ENCODE measurements at regions not wholly inside any gene's neighbourhood (a gene's known extent, or its start where the extent isn't known, plus 50 kb on each side); places are given as distances from the start of the nearest gene placed in this dataset.

- no peak for TF ChIP-seq REST (IDR thresholded peaks at IDR 0.05; ENCODE audit: insufficient read depth in 1 of 2, low read depth in 2 of 2, low read length in 2 of 2)
- no peak for TF ChIP-seq POLR2AphosphoS5 (IDR thresholded peaks at IDR 0.05; ENCODE audit: low read depth, low read length)
- TF ChIP-seq TAF1 (IDR thresholded peaks at IDR 0.05; ENCODE audit: borderline replicate concordance, insufficient read depth, low read length), result no peak
- no peak for TF ChIP-seq SIN3A (IDR thresholded peaks at IDR 0.05; ENCODE audit: borderline replicate concordance, insufficient read depth, low read length)
- no peak for TF ChIP-seq FOXP2 (optimal IDR thresholded peaks at IDR 0.05; ENCODE audit: borderline replicate concordance, extremely low read depth, extremely low read length, insufficient read depth)
Measured at GRCh38 chr1:217273866-217274265, 357.0 kb downstream of the GPATCH2 start.

GRCh38 chr1:217272385-217272784 is 358.5 kb downstream of the GPATCH2 start:
- no peak for TF ChIP-seq POLR2AphosphoS5 (IDR thresholded peaks at IDR 0.05; ENCODE audit: low read depth, low read length)
- no peak for TF ChIP-seq REST (IDR thresholded peaks at IDR 0.05; ENCODE audit: insufficient read depth in 1 of 2, low read depth in 2 of 2, low read length in 2 of 2)
- TF ChIP-seq FOXP2 (optimal IDR thresholded peaks at IDR 0.05; ENCODE audit: borderline replicate concordance, extremely low read depth, extremely low read length, insufficient read depth), result no peak
- TF ChIP-seq SIN3A (IDR thresholded peaks at IDR 0.05; ENCODE audit: borderline replicate concordance, insufficient read depth, low read length), result no peak
- no peak for TF ChIP-seq TAF1 (IDR thresholded peaks at IDR 0.05; ENCODE audit: borderline replicate concordance, insufficient read depth, low read length)

- TF ChIP-seq REST (IDR thresholded peaks at IDR 0.05; ENCODE audit: insufficient read depth in 1 of 2, low read depth in 2 of 2, low read length in 2 of 2) (no peak), POLR2AphosphoS5 (IDR thresholded peaks at IDR 0.05; ENCODE audit: low read depth, low read length) (no peak), FOXP2 (optimal IDR thresholded peaks at IDR 0.05; ENCODE audit: borderline replicate concordance, extremely low read depth, extremely low read length, insufficient read depth) (no peak), SIN3A (IDR thresholded peaks at IDR 0.05; ENCODE audit: borderline replicate concordance, insufficient read depth, low read length) (no peak), TAF1 (IDR thresholded peaks at IDR 0.05; ENCODE audit: borderline replicate concordance, insufficient read depth, low read length) (no peak)
Measured at GRCh38 chr1:217270101-217270500, 360.8 kb downstream of the GPATCH2 start.

- TF ChIP-seq SIN3A (IDR thresholded peaks at IDR 0.05; ENCODE audit: borderline replicate concordance, insufficient read depth, low read length) (no peak), TAF1 (IDR thresholded peaks at IDR 0.05; ENCODE audit: borderline replicate concordance, insufficient read depth, low read length) (no peak), REST (IDR thresholded peaks at IDR 0.05; ENCODE audit: insufficient read depth in 1 of 2, low read depth in 2 of 2, low read length in 2 of 2) (no peak)
Measured at GRCh38 chr1:217268058-217268457, 362.8 kb downstream of the GPATCH2 start.

- TF ChIP-seq SIN3A (IDR thresholded peaks at IDR 0.05; ENCODE audit: borderline replicate concordance, insufficient read depth, low read length), result no peak
- TF ChIP-seq POLR2AphosphoS5 (IDR thresholded peaks at IDR 0.05; ENCODE audit: low read depth, low read length), result no peak
- no peak for TF ChIP-seq TAF1 (IDR thresholded peaks at IDR 0.05; ENCODE audit: borderline replicate concordance, insufficient read depth, low read length)
- TF ChIP-seq REST (IDR thresholded peaks at IDR 0.05; ENCODE audit: insufficient read depth in 1 of 2, low read depth in 2 of 2, low read length in 2 of 2), result no peak
- no peak for TF ChIP-seq FOXP2 (optimal IDR thresholded peaks at IDR 0.05; ENCODE audit: borderline replicate concordance, extremely low read depth, extremely low read length, insufficient read depth)
Measured at GRCh38 chr1:217261636-217262035, 369.3 kb downstream of the GPATCH2 start.

Measured in PFSK-1 (cell line).